HG02610 (cell line): ENCODE measurements at regions not wholly inside any gene's neighbourhood (a gene's known extent, or its start where the extent isn't known, plus 50 kb on each side); places are given as distances from the start of the nearest gene placed in this dataset.
"Not testable (repeated sequence)": the region's sequence is repeated elsewhere in the genome, so short reads cannot be mapped to it uniquely, and the experiment has no call there.

Source experiments
- ATAC-seq: cut with Tn5 transposase; IDR thresholded peaks from one replicate; pipeline ENCODE4 v1.9.1; 2021; ENCODE audit warnings: mild to moderate bottlenecking, moderate library complexity; ENCODE audit not compliant: unreplicated experiment

DNA sequence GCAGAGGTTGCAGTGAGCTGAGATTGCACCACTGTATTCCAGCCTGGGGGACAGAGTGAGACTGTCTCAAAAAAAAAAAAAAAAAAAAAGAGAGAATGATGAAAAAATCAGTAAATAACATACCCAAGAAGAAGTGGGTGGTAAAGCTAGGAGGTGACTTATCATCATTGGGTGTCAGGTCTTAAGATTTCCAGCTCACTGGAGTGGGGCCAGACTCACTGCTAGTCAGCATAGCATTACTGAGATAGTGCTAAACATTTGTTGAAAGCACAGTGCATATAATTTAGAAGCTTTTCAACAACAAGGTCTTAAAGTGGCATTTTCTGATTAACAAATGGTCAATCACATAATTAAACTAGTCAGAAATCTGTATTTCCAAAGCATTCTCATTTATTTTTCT is 221.8 kb upstream of the GYPA start:
- ATAC-seq, result no peak

DNA sequence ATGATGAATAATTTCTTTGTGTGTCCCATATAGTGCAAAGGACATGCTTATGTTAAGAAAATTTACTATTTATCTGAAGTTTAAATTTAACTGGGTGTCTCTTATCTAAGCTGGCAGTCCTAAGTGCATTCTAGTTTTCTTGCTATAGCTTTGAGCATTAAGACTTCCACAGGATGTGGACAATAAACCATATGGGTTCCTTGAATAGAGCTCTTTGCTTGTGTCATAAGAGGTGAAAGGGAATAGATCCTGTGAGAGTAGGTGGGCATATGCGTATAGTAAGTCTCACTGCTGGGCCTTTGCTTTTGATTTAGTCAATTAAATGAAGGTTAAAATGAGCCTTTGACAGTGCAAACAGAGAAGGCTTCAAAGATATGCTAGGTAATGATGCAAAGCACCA is 223.4 kb upstream of the GYPA start:
- no peak for ATAC-seq

DNA sequence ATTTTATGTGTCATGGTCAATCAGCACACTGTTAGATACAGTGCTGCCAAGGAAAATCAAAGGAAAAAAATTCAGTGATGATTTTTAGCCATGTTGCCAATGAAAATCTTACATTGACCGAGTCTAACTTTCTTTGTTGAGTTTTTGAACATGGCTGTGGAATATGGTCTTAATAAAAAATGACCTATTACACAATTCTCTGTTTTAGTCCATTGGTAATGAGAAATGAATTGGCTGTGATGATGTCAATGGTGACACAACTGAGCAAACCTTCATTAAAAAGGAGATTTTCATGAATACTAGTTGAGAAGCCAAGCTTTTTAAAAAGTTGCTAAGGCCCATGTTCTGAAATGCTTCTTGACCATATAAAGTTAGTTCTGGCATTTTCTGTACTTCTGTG is 225.9 kb upstream of the GYPA start:
- ATAC-seq, result no peak

DNA sequence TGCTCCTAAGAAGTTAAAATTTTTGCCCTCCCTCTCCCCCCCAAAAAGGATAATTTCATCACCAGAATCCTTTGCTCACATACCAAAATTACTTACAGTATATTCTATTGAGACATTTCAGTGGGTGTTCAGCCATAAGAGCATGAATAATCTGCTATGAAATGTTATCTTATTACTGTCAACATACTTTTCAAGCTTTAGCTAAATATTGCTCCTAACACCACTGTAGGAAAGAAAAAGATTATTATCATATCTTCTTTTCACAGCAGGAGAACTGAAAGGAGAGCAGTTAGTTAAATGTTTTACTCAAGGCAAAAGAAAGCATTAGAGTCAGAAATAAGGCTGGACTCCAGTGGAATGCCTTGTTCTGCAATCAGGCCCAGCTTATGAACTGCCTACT is 231.0 kb upstream of the GYPA start:
- ATAC-seq, result no peak

DNA sequence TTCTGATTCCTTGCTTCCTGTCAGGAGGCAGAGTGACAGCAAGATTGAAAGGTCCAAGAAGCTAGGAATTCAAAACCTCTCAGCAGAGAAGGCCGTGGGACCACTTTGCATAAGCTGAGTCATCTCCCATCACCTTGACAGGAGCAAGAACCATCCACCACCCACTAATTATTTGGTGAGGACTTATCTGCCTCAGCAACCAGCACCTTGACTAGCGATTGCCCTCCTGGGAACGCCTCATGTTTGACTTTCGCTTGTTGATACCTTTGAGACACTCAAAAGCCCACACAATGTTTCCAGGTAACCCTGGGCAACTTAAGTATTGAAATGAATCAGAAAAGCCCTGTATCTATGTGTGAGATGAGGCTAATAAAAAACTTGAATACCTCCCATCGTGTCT is 233.5 kb upstream of the GYPA start:
- ATAC-seq, result peak; percentile 96

DNA sequence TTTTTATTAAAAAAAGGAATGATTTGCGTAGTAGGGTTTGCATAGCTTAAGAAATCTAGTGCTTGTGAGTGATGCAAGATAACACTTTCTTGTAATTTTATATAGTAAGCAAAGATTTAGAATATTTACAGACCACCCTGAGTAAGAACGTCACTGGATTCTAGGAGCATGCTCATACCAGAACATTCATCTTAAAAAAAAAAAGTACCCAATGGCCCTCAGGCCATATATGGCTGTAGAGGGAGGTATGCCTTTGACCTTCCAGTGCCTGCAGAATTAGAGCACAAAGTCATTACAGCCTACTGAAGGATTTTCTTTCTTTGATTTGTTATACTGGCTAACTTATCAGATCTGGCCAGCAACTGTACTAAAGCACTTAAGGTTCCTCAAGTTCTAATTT is 236.3 kb upstream of the GYPA start:
- no peak for ATAC-seq

DNA sequence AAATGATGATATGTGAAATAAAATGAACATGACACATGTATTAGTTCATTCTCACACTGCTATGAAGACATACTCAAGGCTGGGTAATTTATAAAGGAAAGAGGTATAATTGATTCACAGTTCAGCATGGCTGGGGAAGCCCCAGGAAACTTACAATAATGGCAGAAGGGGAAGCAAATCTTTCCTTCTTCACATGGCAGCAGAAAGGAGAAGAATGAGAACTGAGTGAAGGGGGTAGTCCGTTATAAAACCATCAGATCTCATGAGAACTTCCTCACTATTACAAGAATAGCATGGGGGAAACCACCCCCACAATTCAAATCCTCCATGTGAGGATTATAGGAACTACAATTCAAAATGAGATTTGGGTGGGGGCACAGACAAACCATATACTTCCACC is 243.9 kb upstream of the GYPA start:
- no peak for ATAC-seq

DNA sequence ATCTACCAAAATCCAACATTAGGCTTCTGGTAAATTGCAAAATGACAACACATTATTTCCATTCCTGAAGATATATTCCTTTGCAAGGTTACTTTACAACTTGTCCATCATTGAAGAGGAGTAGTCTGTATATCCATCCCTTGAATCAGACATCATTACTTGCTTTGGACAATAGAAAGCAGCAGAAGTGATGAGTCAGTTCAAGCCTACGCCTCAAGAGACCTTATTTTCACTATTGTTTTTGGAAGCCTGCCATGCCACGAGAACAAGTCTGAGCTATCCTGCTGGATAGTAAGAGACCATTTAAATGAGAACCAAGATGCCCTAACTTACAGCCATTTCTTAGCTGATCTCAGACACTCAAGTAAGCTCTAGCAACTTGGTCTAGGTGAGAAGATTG is 246.0 kb upstream of the HHIP start:
- peak; percentile 96 for ATAC-seq

DNA sequence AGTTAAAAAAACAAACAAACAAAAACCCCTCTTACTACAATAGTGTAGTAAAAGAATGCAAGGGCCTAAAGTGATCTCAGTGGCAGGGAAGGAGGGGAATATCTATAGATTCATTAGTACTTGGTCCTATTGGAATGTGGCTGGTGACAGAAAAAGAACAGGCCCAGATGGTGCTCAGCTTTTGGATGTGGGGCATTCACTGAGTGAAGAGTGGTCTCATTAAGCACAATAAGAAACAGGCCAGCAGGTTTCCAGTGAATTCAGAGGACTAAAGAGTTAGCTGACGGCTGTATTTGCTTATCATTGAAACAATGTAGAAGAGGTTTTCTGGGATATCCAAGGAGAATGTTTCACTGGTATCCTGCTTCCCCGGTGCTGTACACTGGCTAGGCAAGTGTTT is 243.8 kb upstream of the HHIP start:
- no peak for ATAC-seq

DNA sequence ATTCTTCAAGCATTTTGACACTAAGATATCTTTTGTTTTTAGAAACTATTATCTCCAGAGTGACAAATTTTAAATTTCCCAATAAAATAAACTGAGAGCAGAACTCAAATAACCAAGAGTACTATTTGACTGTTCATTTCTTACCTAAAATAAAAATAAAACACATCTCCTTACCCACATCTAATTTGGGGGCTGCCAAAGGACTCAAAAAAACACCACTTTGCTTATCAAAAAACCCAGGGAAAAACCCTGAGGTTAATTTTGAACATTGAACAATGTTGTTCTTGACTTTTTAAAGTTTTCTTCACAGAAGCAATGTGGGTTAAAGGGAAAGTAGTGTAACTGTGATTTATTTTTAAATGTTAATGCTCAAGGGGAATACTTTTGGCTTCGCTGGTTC is 243.0 kb upstream of the HHIP start:
- peak; percentile 51 for ATAC-seq

DNA sequence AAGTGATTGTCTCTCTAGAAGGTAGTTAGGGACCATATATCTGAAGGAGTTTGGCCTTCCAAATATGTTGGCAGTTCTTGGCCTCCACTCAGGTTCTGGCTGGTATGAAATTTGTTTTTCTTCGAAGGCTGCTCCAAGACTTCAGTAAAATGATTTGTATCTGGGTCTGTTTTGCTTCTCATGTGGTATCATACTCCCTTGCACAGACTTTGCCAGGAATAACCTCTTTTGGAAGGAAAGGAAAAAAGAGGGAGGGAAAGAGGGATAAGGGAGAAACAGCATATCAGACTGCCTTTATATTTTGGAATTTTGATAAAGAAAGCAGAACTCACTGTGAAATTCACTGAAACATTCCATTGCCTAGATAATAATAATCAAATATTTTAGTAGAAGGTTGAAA is 242.1 kb upstream of the HHIP start:
- ATAC-seq, result no peak

DNA sequence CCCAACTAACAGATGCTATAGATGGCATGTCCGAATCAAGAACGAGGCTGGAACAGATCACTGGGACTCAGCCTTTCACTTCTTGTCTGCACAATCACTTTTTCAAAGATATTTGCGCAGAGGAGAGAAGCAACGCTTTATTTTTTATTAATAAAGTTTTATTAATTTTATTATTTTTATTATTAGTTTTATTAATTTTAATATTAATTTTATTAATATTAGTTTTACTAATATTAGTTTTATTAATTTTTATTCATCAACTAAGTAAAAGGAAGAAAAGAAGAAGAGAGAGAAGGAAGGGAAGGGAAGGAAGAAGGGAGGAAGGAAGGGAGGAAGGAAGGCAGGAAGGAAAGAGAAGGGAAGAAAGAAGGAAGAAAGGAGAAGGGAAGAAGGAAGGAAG is 236.4 kb upstream of the HHIP start:
- ATAC-seq, result no peak

DNA sequence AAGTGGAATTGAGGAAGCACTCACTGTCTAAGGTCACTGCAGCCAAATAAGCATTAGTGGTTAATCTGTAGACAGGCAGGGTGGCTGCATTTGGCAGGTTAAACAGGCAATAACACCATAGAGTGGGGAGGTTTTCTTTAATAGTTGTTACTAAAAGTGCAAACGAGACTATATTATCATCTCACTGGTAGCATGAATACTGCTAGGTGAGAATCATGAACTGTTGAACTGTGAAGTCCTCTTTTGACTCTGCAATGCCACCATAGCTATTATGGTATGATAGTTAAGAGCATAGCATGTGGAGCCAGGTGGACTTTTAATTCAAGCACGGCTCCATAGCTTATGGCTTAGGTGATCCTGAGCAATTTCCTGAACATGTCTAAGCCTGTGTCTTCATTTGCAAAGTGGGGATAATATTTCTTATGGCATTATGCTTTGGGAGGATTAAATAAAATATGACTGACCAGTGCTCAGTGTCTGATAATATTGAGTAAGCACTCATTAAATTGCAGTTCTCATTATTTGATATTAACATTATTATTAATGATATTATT is 235.6 kb upstream of the HHIP start:
- ATAC-seq, result peak; percentile 54

DNA sequence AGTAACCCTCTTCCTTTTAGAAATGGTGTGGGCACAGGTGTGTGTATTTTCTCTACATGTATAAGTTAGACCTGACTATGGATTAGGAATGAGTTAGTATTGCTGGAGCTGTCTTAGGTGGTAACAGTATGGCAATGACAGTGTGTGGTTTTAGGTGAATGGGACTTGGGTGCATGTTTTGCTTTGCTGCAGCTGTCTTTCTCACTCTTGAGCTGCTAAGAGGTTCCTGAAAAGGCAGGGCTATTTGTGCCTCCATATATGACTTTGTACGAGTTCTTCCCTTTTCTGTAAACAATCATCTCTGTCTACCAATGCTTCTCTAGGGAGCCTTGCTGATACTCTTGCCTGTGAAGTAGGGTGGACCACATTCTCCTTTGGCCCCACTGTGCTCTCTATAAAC is 234.8 kb upstream of the HHIP start:
- peak; percentile 74 for ATAC-seq

DNA sequence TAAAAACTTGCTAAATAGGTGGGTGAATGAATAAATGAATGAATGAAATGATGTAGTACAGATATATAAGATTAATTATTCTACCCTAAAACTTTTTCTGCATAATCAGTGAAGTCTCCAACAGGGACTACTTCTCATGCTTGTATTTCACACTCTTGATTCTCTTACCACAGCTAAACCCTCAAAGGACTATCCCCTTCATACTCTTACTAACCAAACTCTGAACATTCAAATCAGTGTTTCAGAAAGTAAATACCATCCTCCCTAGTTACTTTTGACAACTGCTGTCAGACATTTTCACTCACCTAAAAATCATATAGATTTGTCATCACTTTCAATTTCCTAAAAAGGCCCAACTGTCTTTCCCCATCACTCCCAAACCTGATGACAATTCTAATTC is 234.3 kb upstream of the HHIP start:
- ATAC-seq, result peak; percentile 81

DNA sequence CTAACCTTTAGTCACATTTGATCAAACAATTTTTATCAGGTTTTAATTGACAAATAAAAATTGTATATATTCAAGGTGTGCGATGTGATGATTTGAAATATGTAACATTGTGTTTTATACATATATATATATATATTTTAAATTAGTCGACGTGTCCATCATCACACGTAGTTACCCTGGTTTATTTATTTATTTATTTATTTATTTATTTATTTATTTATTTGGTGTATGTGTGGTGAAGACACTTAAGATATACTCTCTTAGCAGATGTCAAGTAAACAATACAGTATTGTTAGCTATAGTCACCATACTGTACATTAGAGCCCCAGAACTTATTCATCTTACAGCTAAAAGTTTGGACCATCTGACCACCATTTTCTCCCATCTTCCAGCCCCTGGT is 224.9 kb upstream of the HHIP start:
- no peak for ATAC-seq

DNA sequence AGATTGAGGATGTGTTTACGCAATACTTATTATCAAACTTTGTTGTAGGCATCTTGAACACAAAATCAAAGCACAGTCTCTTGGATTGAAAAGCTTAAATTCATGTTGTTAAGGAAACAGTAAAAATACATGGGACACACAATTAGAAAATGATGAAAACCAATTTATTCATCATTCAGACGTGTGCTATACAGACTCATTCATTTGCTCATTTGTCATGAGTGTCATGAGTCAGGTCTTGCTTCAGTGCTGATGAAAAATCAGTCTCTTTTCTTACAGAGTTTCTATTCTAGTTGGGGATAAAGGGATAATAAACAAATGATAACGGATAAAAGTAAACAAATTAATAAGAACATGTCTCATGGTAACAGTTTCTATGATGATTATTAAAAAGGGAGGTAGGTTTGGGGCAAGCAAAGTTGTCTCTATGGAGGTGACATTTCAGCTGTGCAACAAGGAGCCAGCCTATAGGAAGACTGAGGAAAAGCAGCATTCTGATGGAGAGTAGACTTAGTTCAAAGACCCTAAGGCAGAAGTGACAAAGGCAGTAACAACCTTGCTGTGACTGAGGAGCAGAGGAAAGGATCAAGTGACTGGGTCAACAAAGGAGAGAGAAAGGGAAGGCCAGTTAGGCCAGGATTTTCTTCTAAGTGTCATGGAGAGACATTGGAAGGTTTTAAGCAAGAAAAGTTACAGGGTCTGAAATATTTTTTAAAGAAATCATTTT is 224.0 kb upstream of the HHIP start:
- no peak for ATAC-seq

DNA sequence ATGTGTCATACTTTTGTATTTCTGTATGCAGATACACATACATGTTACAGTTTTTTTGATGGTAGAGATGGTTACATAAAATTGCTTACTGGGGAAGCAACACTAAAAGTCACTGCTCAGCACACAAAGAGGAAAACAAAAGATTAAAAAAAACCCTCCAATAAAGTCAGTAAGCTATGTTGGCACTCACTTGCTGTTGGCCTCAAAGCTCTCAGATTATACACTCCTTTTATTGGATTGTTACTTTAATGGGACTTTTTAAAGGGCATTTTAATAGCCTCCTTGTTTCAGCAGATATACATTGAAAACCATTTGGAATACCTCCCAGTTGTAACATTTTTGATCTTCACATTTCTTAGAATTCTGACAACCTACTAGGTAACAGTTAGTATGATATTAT is 222.0 kb upstream of the HHIP start:
- ATAC-seq, result no peak

DNA sequence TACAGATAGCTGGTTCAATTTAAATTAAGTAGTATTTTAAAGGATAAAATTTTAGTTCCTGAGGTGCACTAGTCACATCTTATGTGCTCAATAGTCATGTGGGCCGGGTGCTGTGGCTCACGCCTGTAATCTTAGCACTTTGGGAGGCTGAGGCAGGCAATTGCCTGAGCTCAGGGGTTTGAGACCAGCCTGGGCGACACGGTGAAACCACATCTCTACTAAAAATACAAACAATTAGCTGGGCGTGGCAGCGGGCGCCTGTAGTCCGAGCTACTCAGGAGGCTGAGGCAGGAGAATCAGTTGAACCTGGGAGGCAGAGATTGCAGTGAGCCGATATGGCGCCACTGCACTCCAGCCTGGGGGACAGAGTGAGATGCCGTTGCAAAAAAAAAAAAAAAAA is 219.9 kb upstream of the HHIP start:
- not testable (repeated sequence) for ATAC-seq

DNA sequence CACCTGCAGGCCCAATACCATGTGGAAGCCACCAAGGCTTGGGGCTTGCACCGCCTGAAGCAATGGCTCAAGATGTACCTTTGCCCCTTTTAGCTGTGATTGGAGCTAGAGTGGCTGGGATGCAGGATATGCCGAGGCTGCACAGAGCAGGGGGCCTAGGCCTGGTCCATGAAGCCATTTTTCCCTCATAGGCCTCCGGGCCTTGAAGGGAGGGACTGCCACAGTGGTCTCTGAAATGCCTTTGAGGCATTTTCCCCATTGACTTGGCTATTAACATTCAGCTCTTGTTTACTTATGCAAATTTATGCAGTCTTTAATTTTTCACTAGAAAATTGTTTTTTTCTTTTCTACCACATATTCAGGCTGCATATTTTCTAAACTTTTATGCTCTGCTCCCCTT is 203.2 kb upstream of the HHIP start:
- no peak for ATAC-seq

DNA sequence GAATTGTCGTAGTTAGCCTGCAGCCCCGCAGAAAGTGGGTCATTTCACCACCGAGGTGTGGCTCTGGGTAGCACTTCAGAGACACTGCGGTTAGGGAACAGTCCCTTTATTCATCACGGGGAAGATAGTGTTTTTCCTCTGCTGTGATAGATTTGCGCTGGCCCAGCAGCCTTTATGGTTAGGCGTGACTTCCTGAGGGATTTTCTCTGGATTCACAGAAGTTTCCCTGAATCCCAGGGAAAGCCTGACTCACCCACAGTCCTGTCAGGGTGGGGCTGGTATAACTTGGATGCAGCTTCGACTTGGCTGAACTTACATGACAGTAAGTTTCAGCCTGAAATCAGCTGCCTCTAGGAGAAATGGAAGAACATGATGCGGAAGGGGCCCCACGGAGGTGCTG is 196.3 kb upstream of the HHIP start:
- no peak for ATAC-seq

DNA sequence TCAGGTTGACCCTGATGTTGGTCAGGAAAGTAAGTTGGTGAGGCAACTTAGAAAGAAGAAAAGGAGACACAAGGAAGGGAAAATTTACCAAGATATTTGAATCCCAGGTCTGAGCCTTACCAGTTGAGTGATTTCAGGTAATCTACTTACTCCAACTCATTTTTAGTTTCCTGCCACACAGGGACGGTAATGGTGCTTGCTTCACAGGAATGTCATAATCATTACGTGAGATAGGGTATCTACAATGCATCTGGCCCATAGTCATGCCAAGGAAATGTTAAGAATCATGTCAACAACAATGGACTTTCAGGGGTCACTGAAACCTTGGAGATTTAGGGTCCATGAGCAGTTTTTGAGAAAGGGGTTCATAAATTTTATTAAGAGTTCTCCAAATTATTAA is 195.4 kb upstream of the HHIP start:
- no peak for ATAC-seq

DNA sequence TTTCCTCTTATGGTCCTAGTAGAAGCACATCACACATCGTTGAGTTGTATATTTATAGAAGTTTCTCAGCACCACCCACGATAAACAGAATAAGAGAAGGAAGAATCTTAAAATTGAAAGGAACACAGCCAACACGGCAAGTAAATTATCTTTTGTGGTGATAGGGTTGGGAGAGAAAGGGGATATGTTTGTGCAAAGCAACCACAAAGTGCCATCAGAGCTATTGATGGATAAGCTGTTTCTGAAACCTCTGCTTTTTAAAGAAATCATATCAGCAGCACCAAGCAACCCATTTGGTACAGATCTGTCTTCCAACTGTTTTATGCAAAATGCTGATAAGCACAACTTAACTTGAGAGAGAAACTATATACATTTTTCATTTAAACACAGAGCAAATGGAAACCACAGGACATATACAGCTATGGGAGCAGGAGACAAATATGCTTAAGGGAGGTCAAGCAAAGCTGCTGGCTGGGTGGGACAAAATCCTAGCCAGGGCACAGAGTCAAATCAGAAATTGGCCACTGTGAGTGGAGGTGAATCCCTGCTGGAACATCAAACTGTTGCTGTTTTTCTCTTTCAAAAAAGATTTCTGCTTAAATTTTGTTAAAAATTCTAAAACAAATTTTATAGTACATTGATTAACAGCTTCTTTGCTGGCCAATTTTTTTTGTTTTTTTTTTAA is 194.0 kb upstream of the HHIP start:
- ATAC-seq, result no peak
